Stomach smooth muscle (tissue), 2 donors: ENCODE measurements at regions not wholly inside any gene's neighbourhood (a gene's known extent, or its start where the extent isn't known, plus 50 kb on each side); places are given as distances from the start of the nearest gene placed in this dataset.

Source experiments
- H3K27ac ChIP-seq: one replicate; pipeline ENCODE4 v1.7.0; 2013; ENCODE audit warnings: mild to moderate bottlenecking, low read length, inconsistent platforms
- H3K27me3 ChIP-seq, 2 donors: one replicate each; pipeline ENCODE4 v1.7.0; 2013; ENCODE audit warnings: low read length in 2 of 2; ENCODE audit not compliant: insufficient read depth in 2 of 2, control insufficient read depth in 1 of 2
- H3K36me3 ChIP-seq, 2 donors: one replicate each; pipeline ENCODE4 v1.7.0; 2013; ENCODE audit warnings: low read length in 2 of 2; ENCODE audit not compliant: control insufficient read depth in 2 of 2, insufficient read depth in 2 of 2
- H3K4me1 ChIP-seq: one replicate; pipeline ENCODE4 v1.7.0; 2013; ENCODE audit warnings: low read length; ENCODE audit not compliant: control insufficient read depth, insufficient read depth
- H3K4me3 ChIP-seq, 2 donors: one replicate each; pipeline ENCODE4 v1.7.0; 2013; ENCODE audit warnings: low read length in 2 of 2
- H3K9ac ChIP-seq, 2 donors: one replicate each; pipeline ENCODE4 v1.7.0; 2013; ENCODE audit warnings: low read length in 2 of 2, mild to moderate bottlenecking in 1 of 2
- H3K9me3 ChIP-seq, 2 donors: one replicate each; pipeline ENCODE4 v1.7.0; 2013; ENCODE audit warnings: low read length in 2 of 2; ENCODE audit not compliant: control insufficient read depth in 2 of 2
- donor health status: healthy.
- donor health status: Pancreatic carcinoma.

GRCh38 chr6:141729146-141729545, 403.6 kb upstream of the GJE1 start:
- H3K27ac ChIP-seq: no peak overlapping the region
- no peaks in the 10 kb centered on the region for H3K27me3 ChIP-seq

GRCh38 chr6:141728330-141728729, 404.4 kb upstream of the GJE1 start:
- Histone ChIP-seq H3K36me3 (no peaks in the 10 kb centered on the region), H3K27ac (no peak overlapping the region), H3K9ac (no peak overlapping the region), H3K4me1 (no peaks in the 10 kb centered on the region), H3K27me3 (no peaks in the 10 kb centered on the region), H3K9me3 (no peaks in the 10 kb centered on the region), H3K4me3 (no peak overlapping the region)

More at GRCh38 chr6:141729146-141729545, 403.6 kb upstream of the GJE1 start:
- Histone ChIP-seq H3K9me3 (no peaks in the 10 kb centered on the region), H3K9ac (no peak overlapping the region), H3K36me3 (no peaks in the 10 kb centered on the region), H3K4me1 (no peaks in the 10 kb centered on the region), H3K4me3 (no peak overlapping the region)

- Histone ChIP-seq H3K27me3 (no peaks in the 10 kb centered on the region), H3K4me1 (no peaks in the 10 kb centered on the region), H3K36me3 (no peaks in the 10 kb centered on the region), H3K4me3 (no peak overlapping the region), H3K9me3 (no peaks in the 10 kb centered on the region), H3K27ac (no peak overlapping the region), H3K9ac (no peak overlapping the region)
Measured at GRCh38 chr6:141726248-141726647, 406.5 kb upstream of the GJE1 start.

GRCh38 chr6:141724731-141725130, 408.0 kb upstream of the GJE1 start:
- Histone ChIP-seq H3K27me3 (no peaks in the 10 kb centered on the region), H3K4me3 (no peak overlapping the region), H3K27ac (no peak overlapping the region), H3K9me3 (no peaks in the 10 kb centered on the region), H3K9ac (no peak overlapping the region), H3K36me3 (no peaks in the 10 kb centered on the region), H3K4me1 (no peaks in the 10 kb centered on the region)

- H3K9me3 ChIP-seq: no peaks in the 10 kb centered on the region
- no peaks in the 10 kb centered on the region for H3K27me3 ChIP-seq
- no peak overlapping the region for H3K27ac ChIP-seq
- no peaks in the 10 kb centered on the region for H3K4me1 ChIP-seq
- no peak overlapping the region for H3K9ac ChIP-seq
- no peaks in the 10 kb centered on the region for H3K36me3 ChIP-seq
- no peak overlapping the region for H3K4me3 ChIP-seq
Measured at GRCh38 chr6:141719476-141719875, 413.2 kb upstream of the GJE1 start.

GRCh38 chr6:141705431-141705830, 427.3 kb upstream of the GJE1 start:
- no peak overlapping the region for H3K9ac ChIP-seq
- no peaks in the 10 kb centered on the region for H3K4me1 ChIP-seq
- no peak overlapping the region for H3K4me3 ChIP-seq
- no peaks in the 10 kb centered on the region for H3K36me3 ChIP-seq
- H3K9me3 ChIP-seq: no peaks in the 10 kb centered on the region
- H3K27me3 ChIP-seq: no peaks in the 10 kb centered on the region
- no peak overlapping the region for H3K27ac ChIP-seq

GRCh38 chr6:141704151-141704550, 428.6 kb upstream of the GJE1 start:
- no peaks in the 10 kb centered on the region for H3K4me1 ChIP-seq
- no peak overlapping the region for H3K9ac ChIP-seq
- H3K27me3 ChIP-seq: no peaks in the 10 kb centered on the region
- H3K36me3 ChIP-seq: no peaks in the 10 kb centered on the region
- no peak overlapping the region for H3K27ac ChIP-seq
- no peak overlapping the region for H3K4me3 ChIP-seq
- H3K9me3 ChIP-seq: no peaks in the 10 kb centered on the region

- H3K9me3 ChIP-seq: no peaks in the 10 kb centered on the region
- no peak overlapping the region for H3K9ac ChIP-seq
- H3K4me1 ChIP-seq: no peaks in the 10 kb centered on the region
- no peak overlapping the region for H3K4me3 ChIP-seq
- H3K36me3 ChIP-seq: no peaks in the 10 kb centered on the region
- H3K27me3 ChIP-seq: no peaks in the 10 kb centered on the region
- no peak overlapping the region for H3K27ac ChIP-seq
Measured at GRCh38 chr6:141701732-141702131, 431.0 kb upstream of the GJE1 start.

- H3K9ac ChIP-seq: no peak overlapping the region
Measured at GRCh38 chr6:141700819-141701218, 431.9 kb upstream of the GJE1 start.

GRCh38 chr6:141688916-141689315, 443.8 kb upstream of the GJE1 start:
- no peak overlapping the region for H3K4me3 ChIP-seq
- no peaks in the 10 kb centered on the region for H3K9me3 ChIP-seq
- H3K9ac ChIP-seq: no peak overlapping the region
- H3K27me3 ChIP-seq: no peaks in the 10 kb centered on the region
- H3K36me3 ChIP-seq: no peaks in the 10 kb centered on the region
- H3K4me1 ChIP-seq: no peaks in the 10 kb centered on the region
- H3K27ac ChIP-seq: no peak overlapping the region

More at GRCh38 chr6:141700819-141701218, 431.9 kb upstream of the GJE1 start:
- Histone ChIP-seq H3K4me1 (no peaks in the 10 kb centered on the region), H3K4me3 (no peak overlapping the region), H3K27ac (no peak overlapping the region), H3K27me3 (no peaks in the 10 kb centered on the region), H3K36me3 (no peaks in the 10 kb centered on the region), H3K9me3 (no peaks in the 10 kb centered on the region)

GRCh38 chr6:141685416-141685815, 447.3 kb upstream of the GJE1 start:
- Histone ChIP-seq H3K9me3 (no peaks in the 10 kb centered on the region), H3K4me1 (no peaks in the 10 kb centered on the region), H3K27ac (no peak overlapping the region), H3K9ac (no peak overlapping the region), H3K4me3 (no peak overlapping the region), H3K27me3 (no peaks in the 10 kb centered on the region), H3K36me3 (no peaks in the 10 kb centered on the region)
